Activated naive CD8-positive, alpha-beta T cell treated with anti-CD3 and anti-CD28 coated beads, Interleukin-2, amount 10 ng/mL, durations not matched to agents 7 days and 5 days (primary cell): ENCODE measurements at regions not wholly inside any gene's neighbourhood (a gene's known extent, or its start where the extent isn't known, plus 50 kb on each side); places are given as distances from the start of the nearest gene placed in this dataset.

Experiments
- ATAC-seq: fragments of 150-1000 bp; cut with Tn5 transposase; one replicate; pipeline ENCODE4 v1.10.0; 2021; ENCODE audit warnings: low read depth, moderate library complexity
- POLR2A ChIA-PET: fragments of 350-600 bp; sonication (Branson Sonifier 250); formaldehyde crosslinking; loops from one replicate; lab custom pipeline; 2021; ENCODE audit warnings: antibody characterized with exemption; lab: Charles Lee
- DNase-seq: peaks from one replicate; pipeline ENCODE4 v3.0.0; 2021
- H3K27ac Mint-ChIP-seq: one replicate; pipeline ENCODE4 v1.8.0; 2022; ENCODE audit warnings: mild to moderate bottlenecking, mixed read lengths
- H3K27me3 Mint-ChIP-seq: one replicate; pipeline ENCODE4 v1.8.0; 2022; ENCODE audit warnings: mild to moderate bottlenecking, moderate library complexity, mixed read lengths
- H3K36me3 Mint-ChIP-seq: one replicate; pipeline ENCODE4 v1.8.0; 2021; ENCODE audit warnings: mild to moderate bottlenecking, mixed read lengths
- H3K4me1 Mint-ChIP-seq: one replicate; pipeline ENCODE4 v1.8.0; 2021; ENCODE audit warnings: mixed read lengths
- H3K4me3 Mint-ChIP-seq: one replicate; pipeline ENCODE4 v1.8.0; 2022; ENCODE audit warnings: mild to moderate bottlenecking, moderate library complexity, mixed read lengths
- H3K9me3 Mint-ChIP-seq: one replicate; pipeline ENCODE4 v1.8.0; 2021; ENCODE audit warnings: mixed read lengths

DNA sequence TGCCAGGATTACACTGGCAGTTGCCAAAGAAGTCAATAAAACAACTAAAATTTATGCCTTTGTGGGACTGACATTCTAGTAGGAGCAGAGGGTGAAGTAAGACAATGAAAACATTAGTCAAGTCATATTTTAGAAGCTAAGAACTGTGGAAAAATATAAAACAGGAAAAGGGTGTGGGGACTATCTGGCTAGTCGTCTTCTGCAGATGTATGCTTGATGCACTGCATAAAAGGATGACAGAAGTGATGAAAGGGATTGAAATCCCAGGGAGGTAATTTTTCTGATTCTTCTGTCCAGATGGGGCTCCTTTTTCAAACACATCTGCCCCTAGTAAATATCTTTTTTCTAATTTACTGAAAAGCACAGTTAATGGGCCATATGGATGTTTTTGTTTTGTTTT, 706.3 kb downstream of the ADGRL2 start:
- H3K36me3 Mint-ChIP-seq: no peaks in the 10 kb centered on the region

DNA sequence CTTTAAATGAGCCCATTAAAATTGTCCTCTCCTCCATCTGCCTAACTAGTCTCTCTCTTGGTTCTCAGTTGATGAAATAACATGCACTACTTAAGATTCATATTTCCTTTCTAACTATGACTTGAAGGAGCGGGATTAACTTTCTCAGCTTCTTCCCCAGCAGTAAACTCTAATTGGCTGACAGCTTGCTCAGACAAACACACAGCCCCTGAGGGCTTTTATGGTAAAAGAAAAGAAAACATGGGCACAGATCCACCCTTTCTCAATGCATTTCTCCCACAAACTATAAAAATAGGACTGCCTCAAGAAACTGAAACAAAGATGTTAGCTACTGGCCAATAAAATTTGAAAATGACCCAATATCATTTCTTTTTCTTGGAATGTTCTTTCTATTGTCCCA, 703.1 kb downstream of the ADGRL2 start:
- Mint-ChIP-seq H3K4me3 (no peak overlapping the region), H3K36me3 (no peaks in the 10 kb centered on the region), H3K4me1 (no peaks in the 10 kb centered on the region), H3K27ac (no peak overlapping the region), H3K27me3 (no peaks in the 10 kb centered on the region), H3K9me3 (peaks cover 1% of the 10 kb centered on the region)
- ATAC-seq (no peak), DNase-seq (no peak)
- POLR2A ChIA-PET: no interaction called here

More for the DNA sequence above, 706.3 kb downstream of the ADGRL2 start:
- H3K4me3 Mint-ChIP-seq: no peak overlapping the region
- H3K27me3 Mint-ChIP-seq: no peaks in the 10 kb centered on the region
- ATAC-seq: no peak
- DNase-seq: no peak
- H3K9me3 Mint-ChIP-seq: peaks cover 1% of the 10 kb centered on the region
- H3K27ac Mint-ChIP-seq: no peak overlapping the region
- H3K4me1 Mint-ChIP-seq: no peaks in the 10 kb centered on the region
- POLR2A ChIA-PET: no interaction called here

GRCh38 chr1:82499022-82499421, 698.3 kb downstream of the ADGRL2 start:
- Mint-ChIP-seq H3K4me1 (no peaks in the 10 kb centered on the region), H3K27ac (no peak overlapping the region), H3K36me3 (no peaks in the 10 kb centered on the region), H3K27me3 (no peaks in the 10 kb centered on the region), H3K9me3 (peaks cover 9% of the 10 kb centered on the region), H3K4me3 (no peak overlapping the region)
- DNase-seq (no peak), ATAC-seq (no peak)
- POLR2A ChIA-PET: no interaction called here

DNA sequence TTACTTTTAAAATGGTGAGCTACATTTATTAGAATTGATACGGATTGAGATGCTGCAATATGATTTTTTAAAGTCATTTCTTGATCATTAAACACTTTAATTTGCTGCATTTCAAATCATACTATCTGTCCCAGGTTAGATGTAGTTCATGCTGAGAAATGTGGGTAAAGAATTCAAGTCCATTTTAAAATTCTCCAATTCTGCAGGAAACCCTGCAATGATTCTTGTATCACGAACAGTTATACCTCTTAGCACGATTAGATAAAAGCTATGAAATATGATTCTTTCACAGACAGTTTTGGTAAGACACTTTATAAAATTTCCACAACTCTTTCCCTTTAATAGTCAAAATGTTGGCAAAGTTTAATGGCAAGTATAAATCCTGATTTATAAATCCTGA, 693.4 kb downstream of the ADGRL2 start:
- POLR2A ChIA-PET: no interaction called here
- H3K9me3 Mint-ChIP-seq: peaks cover 12% of the 10 kb centered on the region
- H3K27ac Mint-ChIP-seq: no peak overlapping the region
- no peak for DNase-seq
- no peaks in the 10 kb centered on the region for H3K4me1 Mint-ChIP-seq
- ATAC-seq: no peak
- no peaks in the 10 kb centered on the region for H3K27me3 Mint-ChIP-seq
- no peak overlapping the region for H3K4me3 Mint-ChIP-seq
- H3K36me3 Mint-ChIP-seq: no peaks in the 10 kb centered on the region

DNA sequence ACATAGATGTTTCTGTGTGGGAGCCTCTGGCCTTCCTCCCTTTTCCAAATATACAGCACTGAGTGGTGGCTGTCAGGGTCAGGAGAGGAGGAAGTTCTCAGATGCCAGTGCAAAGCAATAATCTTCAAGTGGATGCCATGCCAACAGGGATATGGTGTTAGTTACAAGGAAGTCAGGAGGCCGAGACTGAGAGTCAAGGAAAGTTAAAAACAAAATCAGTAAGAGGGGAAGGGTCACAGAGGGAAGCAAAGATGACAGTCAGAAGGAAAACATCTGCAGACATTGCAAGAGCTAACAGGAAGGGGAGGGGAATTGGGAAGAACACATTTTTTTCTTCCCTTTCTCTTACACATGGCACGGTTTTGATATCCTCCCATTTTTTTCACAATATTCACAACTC, 691.4 kb downstream of the ADGRL2 start:
- Mint-ChIP-seq H3K4me3 (no peak overlapping the region), H3K27ac (no peak overlapping the region), H3K27me3 (no peaks in the 10 kb centered on the region), H3K9me3 (peaks cover 12% of the 10 kb centered on the region), H3K4me1 (no peaks in the 10 kb centered on the region), H3K36me3 (no peaks in the 10 kb centered on the region)
- ATAC-seq (no peak), DNase-seq (no peak)
- POLR2A ChIA-PET: no interaction called here

- Mint-ChIP-seq H3K36me3 (no peaks in the 10 kb centered on the region), H3K4me1 (no peaks in the 10 kb centered on the region)
- ATAC-seq: no peak
Observed at GRCh38 chr1:82491301-82492048, 690.7 kb downstream of the ADGRL2 start.

DNA sequence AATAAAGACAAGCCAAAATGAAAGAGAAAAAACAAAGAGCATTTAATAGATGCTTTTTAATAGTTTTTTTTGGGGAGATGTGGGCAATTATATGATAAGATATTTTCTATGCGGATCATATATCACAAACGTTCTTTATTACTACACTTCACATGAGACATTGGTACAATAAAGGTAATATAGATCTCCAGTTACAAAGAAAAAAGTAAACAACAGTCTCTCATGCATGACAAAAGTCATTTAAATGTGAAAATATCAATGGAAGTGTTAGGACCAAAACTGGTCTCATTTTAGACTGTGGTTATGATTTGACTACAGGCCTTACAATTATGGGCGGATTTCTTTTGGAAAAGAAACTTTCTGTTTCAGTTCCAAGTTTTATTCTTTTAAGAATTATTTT, 687.0 kb downstream of the ADGRL2 start:
- ATAC-seq (no peak), DNase-seq (no peak)
- Mint-ChIP-seq H3K27me3 (no peaks in the 10 kb centered on the region), H3K9me3 (peaks cover 2% of the 10 kb centered on the region), H3K4me3 (no peak overlapping the region), H3K4me1 (no peaks in the 10 kb centered on the region), H3K27ac (no peak overlapping the region), H3K36me3 (no peaks in the 10 kb centered on the region)
- POLR2A ChIA-PET: no interaction called here

More at GRCh38 chr1:82491301-82492048, 690.7 kb downstream of the ADGRL2 start:
- no peaks in the 10 kb centered on the region for H3K27me3 Mint-ChIP-seq
- no peak overlapping the region for H3K4me3 Mint-ChIP-seq
- no peak overlapping the region for H3K27ac Mint-ChIP-seq
- DNase-seq: no peak
- POLR2A ChIA-PET: no interaction called here
- H3K9me3 Mint-ChIP-seq: peaks cover 9% of the 10 kb centered on the region

DNA sequence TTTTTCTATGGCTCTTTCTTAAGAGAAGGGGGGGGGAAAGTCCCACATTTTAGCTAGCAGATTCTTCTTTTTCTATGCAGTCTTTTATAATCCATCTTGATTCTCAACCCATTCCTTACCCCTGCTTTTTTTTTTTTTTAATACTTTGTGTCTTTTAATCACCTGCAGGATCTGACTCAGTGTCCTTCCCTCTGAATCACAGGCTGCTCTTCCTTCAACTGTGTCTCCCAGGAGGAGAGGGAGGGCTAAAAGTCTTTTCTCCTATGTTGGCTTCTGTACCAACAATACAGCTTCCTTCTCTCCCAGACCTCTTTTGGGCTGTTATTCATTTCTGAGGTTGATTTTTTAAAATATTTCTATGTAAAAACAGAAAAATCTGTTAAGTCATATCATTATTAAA, 686.2 kb downstream of the ADGRL2 start:
- ATAC-seq: no peak
- Mint-ChIP-seq H3K27me3 (no peaks in the 10 kb centered on the region), H3K4me3 (no peak overlapping the region), H3K9me3 (no peaks in the 10 kb centered on the region), H3K36me3 (no peaks in the 10 kb centered on the region), H3K4me1 (no peaks in the 10 kb centered on the region), H3K27ac (no peak overlapping the region)
- no peak for DNase-seq
- POLR2A ChIA-PET: no interaction called here

DNA sequence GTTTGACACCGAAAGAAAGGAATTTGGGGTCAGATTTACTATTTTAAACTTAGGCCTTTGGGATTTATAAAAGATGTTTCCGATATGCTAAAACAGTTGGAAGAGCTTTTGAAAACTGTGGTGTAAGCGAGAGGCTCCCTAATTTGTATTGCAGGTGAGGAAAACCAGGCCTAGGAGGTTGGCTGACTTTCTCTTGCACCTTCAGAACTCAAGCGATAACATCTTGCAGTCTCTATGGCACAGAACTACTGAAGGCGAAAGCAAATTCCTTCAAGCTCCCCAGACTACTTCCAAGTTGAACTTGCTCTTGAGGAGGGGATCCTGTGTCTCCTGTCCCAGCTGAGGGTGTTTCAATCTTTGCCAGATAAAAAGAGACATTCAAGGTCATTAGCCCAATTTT, 685.7 kb downstream of the ADGRL2 start:
- H3K27ac Mint-ChIP-seq: no peak overlapping the region
- ATAC-seq (no peak), DNase-seq (no peak)
- H3K4me3 Mint-ChIP-seq: no peak overlapping the region
- POLR2A ChIA-PET: no interaction called here
- no peaks in the 10 kb centered on the region for H3K9me3 Mint-ChIP-seq
- no peaks in the 10 kb centered on the region for H3K27me3 Mint-ChIP-seq
- H3K4me1 Mint-ChIP-seq: no peaks in the 10 kb centered on the region
- H3K36me3 Mint-ChIP-seq: no peaks in the 10 kb centered on the region

DNA sequence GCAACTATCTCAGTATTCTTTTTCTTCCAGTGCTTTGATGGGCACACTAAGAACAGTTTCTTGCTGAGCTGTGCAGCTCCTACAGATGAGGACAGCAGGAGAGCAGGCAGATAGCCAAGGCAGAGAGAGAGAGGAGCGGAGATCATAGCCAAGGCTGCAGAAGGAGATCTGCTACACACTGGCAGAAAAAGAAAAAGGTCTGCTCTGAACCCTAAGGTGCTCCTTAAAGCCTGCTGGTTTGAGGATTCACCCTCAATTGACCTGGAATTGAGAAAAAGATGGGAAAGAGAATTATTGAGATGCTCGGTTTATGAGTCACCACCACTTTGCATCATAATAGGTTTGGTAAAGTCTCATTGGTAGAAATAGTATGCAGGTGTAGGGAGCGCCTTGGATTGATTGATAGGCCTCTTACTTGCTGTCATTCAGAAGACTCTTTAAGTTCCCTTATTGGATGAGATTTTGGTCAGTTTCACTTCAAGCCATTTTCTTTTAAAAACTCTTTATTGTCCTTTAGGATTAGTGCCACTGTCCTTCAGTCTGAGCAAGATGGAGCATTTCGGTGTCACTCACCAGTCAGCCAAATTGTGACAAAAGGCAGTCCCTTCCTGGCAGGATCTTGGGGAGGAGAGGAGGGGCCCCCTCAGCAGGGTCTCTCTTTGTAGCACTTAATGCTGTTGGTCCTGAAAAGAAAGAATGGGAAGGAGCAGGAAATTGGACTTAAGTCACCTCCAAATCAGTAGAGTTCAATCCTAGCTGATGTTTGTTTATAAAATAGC, 685.0 kb downstream of the ADGRL2 start:
- no peak for DNase-seq
- H3K9me3 Mint-ChIP-seq: no peaks in the 10 kb centered on the region
- POLR2A ChIA-PET: no interaction called here
- no peaks in the 10 kb centered on the region for H3K4me1 Mint-ChIP-seq
- ATAC-seq: no peak
- H3K36me3 Mint-ChIP-seq: no peaks in the 10 kb centered on the region
- no peaks in the 10 kb centered on the region for H3K27me3 Mint-ChIP-seq
- H3K27ac Mint-ChIP-seq: no peak overlapping the region
- no peak overlapping the region for H3K4me3 Mint-ChIP-seq

DNA sequence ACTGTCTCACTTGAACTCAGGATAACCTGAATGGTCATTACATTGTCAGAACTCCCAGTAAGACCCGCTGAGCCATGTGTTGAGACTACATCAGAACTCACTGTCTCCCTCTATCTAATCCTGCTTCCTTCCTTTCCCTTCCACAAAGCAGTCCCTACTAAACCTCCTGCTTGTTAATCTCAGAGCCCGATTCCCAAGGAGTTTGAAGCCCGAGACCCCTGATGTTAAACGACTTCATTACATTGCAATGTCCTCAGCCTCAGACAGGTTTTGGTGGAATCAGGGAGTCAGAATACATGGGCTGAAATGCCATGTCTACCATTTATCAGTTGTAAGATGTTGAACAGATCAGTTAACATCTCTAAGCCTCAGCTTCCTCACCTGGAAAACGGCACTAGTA, 682.4 kb downstream of the ADGRL2 start:
- Mint-ChIP-seq H3K27ac (no peak overlapping the region), H3K27me3 (no peaks in the 10 kb centered on the region), H3K9me3 (no peaks in the 10 kb centered on the region), H3K36me3 (no peaks in the 10 kb centered on the region), H3K4me3 (no peak overlapping the region), H3K4me1 (no peaks in the 10 kb centered on the region)
- DNase-seq (no peak), ATAC-seq (no peak)
- POLR2A ChIA-PET: no interaction called here

DNA sequence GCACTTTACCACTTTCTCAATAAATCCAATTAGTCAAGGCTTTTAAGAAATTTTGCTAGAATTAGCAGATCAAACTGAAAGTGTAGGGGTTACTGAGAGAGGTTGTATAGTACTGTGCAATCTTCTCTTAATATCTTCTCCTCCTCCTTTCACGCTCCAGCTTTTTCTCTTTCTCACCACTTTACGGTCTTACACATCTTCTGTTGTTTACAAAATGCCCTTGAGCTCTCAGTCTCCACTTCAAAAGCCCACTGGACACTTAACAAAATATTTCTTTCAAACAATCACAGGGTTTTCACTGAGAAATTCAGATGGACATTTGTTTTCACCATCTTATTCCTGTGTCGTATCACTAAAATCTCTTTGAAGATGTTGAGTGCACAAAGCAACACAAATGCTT, 678.2 kb downstream of the ADGRL2 start:
- Mint-ChIP-seq H3K4me1 (no peaks in the 10 kb centered on the region), H3K27ac (no peak overlapping the region), H3K9me3 (no peaks in the 10 kb centered on the region), H3K4me3 (no peak overlapping the region), H3K27me3 (no peaks in the 10 kb centered on the region), H3K36me3 (no peaks in the 10 kb centered on the region)
- POLR2A ChIA-PET: no interaction called here
- ATAC-seq (no peak), DNase-seq (no peak)

- Mint-ChIP-seq H3K27me3 (no peaks in the 10 kb centered on the region), H3K27ac (no peak overlapping the region), H3K4me3 (no peak overlapping the region), H3K36me3 (no peaks in the 10 kb centered on the region), H3K9me3 (peaks cover 1% of the 10 kb centered on the region), H3K4me1 (no peaks in the 10 kb centered on the region)
- DNase-seq (no peak), ATAC-seq (no peak)
- POLR2A ChIA-PET: no interaction called here
Observed at GRCh38 chr1:82472489-82473131, 671.9 kb downstream of the ADGRL2 start.

DNA sequence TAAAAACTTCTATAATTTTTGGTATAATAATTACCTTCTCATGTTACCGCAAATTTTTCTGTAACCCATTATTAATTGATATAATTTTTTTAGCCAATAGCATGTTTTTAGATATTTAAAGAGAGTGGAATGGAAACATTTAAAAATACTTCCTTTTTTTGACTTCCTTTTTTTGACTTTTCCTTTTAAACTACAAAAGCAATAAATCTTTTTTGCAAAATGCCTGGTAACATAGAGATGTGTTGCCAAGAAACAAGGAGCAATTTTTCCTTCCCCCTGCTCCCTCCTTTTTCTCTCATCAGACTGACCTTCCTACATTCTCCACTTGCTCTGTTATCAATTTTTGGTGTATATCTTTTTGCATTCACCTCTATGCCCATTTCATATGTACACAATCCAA, 666.2 kb downstream of the ADGRL2 start:
- POLR2A ChIA-PET: no interaction called here
- Mint-ChIP-seq H3K9me3 (peaks cover 1% of the 10 kb centered on the region), H3K4me1 (no peaks in the 10 kb centered on the region), H3K27ac (no peak overlapping the region), H3K36me3 (no peaks in the 10 kb centered on the region), H3K27me3 (no peaks in the 10 kb centered on the region), H3K4me3 (no peak overlapping the region)
- no peak for DNase-seq
- ATAC-seq: no peak
